ENCODE measurements at regions not wholly inside any gene's neighbourhood (a gene's known extent, or its start where the extent isn't known, plus 50 kb on each side); places are given as distances from the start of the nearest gene placed in this dataset.
"Not testable (repeated sequence)": the region's sequence is repeated elsewhere in the genome, so short reads cannot be mapped to it uniquely, and the experiment has no call there.

- no peak for DNase-seq (ENCODE audit: low spot score)
Observed at GRCh38 chr7:115208710-115209560, 287.0 kb downstream of the MDFIC start.

- DNase-seq (ENCODE audit: low spot score) = not testable (repeated sequence)
Observed at GRCh38 chr7:115206374-115206773, 284.5 kb downstream of the MDFIC start.

- DNase-seq (ENCODE audit: low spot score) = no peak
Observed at GRCh38 chr7:115198143-115198542, 276.2 kb downstream of the MDFIC start.

DNA sequence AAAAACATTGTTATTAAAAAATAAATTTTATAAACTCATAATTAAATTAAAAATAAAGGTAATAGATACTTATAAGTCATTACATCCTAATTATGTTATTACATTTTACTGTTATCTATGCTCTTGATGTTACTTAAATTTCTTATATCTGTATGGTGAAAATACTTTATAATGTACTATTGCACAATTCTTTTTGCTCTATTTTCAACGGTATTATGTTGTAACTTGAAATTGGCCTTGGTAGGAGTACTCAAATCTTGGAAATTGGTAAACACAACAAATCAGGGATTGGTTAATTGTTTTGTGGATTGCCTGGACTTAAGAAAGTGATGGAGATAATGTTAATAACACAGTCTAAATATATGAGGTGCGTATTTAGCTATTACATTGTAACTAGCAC lies 273.3 kb downstream of the MDFIC start:
- no peak for DNase-seq (ENCODE audit: low spot score)

DNA sequence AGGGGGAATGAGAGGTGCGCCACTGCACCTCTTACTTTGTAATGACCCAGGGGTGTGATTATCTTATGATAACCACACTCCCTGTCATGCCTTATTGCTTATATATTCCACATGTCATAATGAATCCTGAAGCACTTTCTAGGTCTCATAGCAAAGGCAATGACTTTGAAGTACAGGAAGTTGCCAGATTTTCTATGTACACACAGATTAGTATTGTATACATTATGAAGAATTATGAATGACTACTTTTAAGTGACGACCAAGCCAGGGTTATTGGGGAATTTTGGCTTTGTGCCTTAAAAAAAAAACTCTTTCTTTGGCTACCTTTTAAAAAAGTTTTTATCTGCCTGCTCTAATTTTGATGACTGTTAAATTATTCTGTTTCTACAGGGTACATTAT lies 269.6 kb downstream of the MDFIC start:
- DNase-seq (ENCODE audit: low spot score) = no peak

- no peak for DNase-seq (ENCODE audit: low spot score)
Observed at GRCh38 chr7:115183431-115184057, 261.6 kb downstream of the MDFIC start.

GRCh38 chr7:115178835-115179234 lies 256.9 kb downstream of the MDFIC start:
- no peak for DNase-seq (ENCODE audit: low spot score)

GRCh38 chr7:115177823-115178222 lies 255.9 kb downstream of the MDFIC start:
- no peak for DNase-seq (ENCODE audit: low spot score)

DNA sequence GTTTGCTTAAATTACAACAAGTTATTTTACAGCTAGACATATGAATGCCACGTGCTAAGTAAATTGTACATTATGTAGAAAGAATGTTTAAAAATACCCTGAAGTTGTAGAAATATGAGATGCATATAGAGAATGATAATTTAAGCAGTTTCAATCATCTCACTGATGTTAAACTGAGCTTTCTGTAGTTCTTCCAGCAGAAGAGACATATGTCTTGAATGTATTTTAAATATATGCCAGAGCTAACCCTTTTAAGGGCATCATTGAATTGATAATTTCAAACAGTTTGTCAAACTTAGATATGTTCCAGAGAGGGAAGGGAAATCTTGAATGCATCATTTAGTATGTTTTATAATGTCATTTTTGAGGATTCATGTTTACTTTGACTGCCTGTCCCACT lies 255.2 kb downstream of the MDFIC start:
- no peak for DNase-seq (ENCODE audit: low spot score)

DNA sequence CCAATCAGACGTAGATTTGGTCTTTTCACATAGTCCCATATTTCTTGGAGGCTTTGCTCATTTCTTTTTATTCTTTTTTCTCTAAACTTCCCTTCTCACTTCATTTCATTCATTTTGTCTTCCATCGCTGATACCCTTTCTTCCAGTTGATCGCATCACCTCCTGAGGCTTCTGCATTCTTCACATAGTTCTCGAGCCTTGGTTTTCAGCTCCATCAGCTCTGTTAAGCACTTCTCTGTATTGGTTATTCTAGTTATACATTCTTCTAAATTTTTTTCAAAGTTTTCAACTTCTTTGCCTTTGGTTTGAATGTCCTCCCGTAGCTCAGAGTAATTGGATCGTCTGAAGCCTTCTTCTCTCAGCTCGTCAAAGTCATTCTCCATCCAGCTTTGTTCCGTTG lies 250.5 kb downstream of the MDFIC start:
- not testable (repeated sequence) for DNase-seq (ENCODE audit: low spot score)

DNA sequence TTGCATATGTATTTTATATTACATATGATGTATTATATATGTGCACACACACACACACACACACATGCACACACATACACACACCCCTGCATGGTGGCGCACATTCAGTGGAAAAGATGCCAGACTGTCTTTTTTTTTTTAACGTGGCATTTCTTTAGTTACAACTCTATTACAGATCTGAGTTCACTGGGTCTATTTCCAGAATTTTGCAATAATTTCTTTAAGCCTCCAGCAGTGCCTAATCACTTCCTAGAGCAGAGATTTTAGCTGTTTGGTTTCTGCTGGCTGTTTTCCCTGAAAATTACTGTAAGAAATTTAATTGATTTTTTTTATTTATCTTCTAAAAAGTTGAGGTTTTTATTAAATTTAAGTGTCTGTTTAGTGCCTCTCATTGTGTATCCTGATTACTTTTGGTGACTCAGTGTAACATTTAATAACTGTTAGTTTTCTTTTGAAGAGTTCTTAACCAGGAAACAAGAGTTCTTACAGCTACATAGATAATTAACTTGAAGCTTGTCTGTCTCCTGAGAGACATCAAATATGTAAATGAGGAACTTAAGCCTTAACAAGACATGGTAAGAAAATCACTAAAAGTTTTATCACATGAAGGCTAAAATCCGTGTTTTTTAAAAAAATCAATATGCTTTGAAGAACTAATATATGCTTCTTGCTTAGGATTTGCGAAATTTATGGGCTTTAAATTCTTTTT lies 232.0 kb downstream of the MDFIC start:
- no peak for DNase-seq (ENCODE audit: low spot score)

DNA sequence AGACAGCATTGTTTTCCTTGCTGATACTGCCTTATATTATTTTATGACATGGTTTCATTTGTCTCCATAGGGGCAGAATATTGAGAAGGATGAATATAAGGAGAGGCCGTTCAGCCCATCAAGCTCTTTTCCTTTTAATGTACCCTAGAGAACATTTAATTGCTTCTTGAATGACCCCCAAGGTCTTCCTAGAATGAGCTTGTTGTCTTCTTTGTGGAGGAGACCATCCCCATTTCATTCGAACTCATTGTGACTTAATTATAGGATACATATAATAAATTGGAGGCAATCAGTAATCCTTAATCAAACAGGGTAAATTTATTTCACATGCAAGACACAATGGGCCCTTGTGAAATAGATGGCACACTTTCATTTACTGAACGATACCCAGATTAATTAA lies 231.3 kb downstream of the MDFIC start:
- no peak for DNase-seq (ENCODE audit: low spot score)

- no peak for DNase-seq (ENCODE audit: low spot score)
Observed at GRCh38 chr7:115146148-115146547, 224.3 kb downstream of the MDFIC start.

- DNase-seq (ENCODE audit: low spot score) = no peak
Observed at GRCh38 chr7:115145512-115145911, 223.6 kb downstream of the MDFIC start.

- no peak for DNase-seq (ENCODE audit: low spot score)
Observed at GRCh38 chr7:115137816-115138215, 215.9 kb downstream of the MDFIC start.

GRCh38 chr7:115136796-115137443 lies 215.0 kb downstream of the MDFIC start:
- DNase-seq (ENCODE audit: low spot score) = no peak

DNA sequence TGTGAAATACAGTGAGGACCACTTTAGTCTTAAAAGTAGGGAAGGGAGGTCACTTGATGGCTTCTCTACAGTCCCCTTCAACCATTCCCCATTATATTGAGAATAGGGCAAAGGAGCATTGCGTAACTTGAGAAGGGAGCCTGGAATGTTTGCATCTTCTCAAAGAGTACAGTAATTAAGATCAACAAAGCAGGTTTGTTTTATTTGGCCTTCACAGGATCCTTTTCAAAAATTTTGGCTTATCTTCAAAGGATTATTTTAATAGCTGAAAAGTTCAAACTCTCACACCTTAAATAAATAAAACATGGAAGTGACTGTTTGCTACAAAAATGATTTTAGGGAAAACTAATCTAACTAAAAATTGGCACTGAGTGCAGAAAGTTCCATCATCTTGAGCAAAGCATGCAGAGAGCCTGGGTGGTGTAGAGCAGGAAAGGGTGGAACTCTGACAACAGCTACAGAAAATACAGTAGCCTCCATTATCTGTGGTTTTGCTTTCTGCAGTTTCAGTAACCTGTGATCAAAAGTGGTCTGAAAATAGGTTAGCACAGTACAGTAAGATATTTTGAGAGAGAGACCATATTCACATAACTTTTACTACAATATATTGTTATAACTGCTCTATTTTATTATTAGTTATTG lies 214.0 kb downstream of the MDFIC start:
- DNase-seq (ENCODE audit: low spot score) = peak; percentile 16

DNA sequence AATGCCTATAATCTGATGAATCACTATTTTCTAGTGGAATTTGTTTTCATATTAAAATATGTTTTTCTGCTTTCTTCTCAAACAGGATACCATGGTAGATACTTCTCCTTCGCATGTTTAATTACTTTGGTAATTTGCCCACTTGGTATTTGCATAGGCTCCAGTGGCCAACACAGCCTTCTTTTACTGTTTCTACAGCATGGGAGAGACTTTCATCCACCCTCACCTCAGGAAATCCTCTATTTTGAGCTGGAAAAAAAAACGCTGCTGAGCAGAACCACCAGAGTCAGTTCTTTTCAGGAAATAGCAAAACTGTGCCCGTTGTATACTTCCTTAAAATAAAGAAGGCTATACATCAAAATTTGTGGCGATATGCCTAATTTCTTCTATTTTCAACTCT lies 213.3 kb downstream of the MDFIC start:
- no peak for DNase-seq (ENCODE audit: low spot score)

DNA sequence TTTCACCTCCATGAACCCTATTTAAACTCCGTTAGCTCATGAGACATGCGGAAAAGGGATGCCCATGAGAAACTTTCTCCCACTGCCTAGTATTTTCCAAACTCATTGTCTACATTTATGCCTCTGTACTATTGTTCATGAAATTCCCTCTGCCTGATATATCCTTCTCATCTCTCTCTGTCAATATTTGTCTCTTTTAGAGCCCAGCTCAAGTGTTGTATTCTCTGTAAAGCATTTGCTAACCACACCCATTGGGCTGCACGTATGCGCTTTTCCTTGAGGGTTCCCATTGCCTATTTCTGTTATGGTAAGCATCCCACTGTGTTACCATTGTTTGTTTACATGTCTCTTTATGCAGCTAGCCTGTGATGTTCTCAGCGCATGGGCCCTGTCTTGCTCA lies 211.4 kb downstream of the MDFIC start:
- no peak for DNase-seq (ENCODE audit: low spot score)

GRCh38 chr7:115132096-115132495 lies 210.2 kb downstream of the MDFIC start:
- DNase-seq (ENCODE audit: low spot score) = no peak

DNA sequence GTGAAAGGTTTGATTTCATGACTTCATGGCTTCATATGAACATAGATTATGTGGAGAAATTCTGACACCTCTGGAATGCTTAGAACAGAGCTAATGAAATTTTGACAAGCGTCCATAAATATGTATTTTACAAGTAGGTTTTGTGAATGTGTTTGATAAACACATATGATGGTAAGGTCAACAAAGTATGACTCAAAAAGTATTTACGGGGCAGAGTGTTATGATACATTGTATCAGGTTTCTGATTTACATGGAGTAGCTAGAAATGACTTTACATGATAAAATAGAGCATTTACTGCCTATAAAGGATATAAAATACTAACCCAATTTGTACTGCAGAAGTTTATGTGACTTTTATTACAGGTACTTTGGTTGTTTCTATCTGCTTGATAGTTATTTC lies 206.3 kb downstream of the MDFIC start:
- DNase-seq (ENCODE audit: low spot score) = no peak

DNA sequence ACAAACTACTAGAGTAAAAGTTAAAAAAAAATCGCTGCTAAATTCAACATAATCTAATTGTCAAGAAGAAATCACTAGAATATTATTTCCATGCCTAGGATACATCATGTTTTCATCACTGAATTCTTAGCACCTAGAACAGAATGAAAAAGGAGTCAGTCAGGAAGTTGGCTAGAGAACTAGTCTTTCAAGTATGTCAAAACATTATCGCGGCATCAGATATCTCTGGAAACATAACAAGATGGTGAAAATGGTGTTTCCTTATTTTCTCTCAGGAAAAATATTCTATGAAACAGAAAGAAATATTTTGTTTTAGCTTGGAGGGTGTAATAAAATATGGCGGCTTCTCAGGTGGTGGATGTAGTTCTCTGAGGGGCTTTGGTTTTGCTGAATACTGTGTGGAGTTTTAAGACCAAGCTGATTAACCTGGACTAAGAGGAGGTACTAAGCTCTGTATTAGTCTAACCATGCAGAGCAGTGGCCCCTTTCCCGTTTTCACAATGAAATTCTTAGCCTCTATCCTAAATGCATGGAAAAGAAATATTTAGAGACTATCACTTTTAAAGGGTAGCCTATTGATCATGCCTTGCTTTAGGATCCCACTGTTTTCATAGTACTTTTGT lies 205.6 kb downstream of the MDFIC start:
- no peak for DNase-seq (ENCODE audit: low spot score)

Data from iPS-NIHi11 (cell line).